ENCODE measurements at regions not wholly inside any gene's neighbourhood (a gene's known extent, or its start where the extent isn't known, plus 50 kb on each side); places are given as distances from the start of the nearest gene placed in this dataset.

DNA sequence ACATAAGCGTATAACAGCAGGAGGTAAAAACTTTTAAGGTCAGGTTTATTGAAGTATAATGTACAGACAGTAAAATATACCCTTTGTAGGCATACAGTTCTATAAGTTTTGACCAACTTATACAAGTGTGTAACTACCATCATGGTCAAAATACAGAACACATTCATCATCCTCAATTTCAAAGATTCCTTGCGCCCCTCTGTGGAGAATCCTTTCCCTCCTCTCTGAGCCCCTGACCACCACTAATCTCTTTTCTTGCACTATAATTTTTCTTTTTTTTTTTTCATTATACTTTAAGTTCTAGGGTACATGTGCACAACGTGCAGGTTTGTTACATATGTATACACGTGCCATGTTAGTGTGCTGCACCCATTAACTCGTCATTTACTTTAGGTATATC lies 58.1 kb upstream of the CTTNBP2 start:
- TF ChIP-seq, protein P1, sequence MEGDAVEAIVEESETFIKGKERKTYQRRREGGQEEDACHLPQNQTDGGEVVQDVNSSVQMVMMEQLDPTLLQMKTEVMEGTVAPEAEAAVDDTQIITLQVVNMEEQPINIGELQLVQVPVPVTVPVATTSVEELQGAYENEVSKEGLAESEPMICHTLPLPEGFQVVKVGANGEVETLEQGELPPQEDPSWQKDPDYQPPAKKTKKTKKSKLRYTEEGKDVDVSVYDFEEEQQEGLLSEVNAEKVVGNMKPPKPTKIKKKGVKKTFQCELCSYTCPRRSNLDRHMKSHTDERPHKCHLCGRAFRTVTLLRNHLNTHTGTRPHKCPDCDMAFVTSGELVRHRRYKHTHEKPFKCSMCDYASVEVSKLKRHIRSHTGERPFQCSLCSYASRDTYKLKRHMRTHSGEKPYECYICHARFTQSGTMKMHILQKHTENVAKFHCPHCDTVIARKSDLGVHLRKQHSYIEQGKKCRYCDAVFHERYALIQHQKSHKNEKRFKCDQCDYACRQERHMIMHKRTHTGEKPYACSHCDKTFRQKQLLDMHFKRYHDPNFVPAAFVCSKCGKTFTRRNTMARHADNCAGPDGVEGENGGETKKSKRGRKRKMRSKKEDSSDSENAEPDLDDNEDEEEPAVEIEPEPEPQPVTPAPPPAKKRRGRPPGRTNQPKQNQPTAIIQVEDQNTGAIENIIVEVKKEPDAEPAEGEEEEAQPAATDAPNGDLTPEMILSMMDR (IDR thresholded peaks at IDR 0.05) = no peak
- TF ChIP-seq POLR2A (IDR thresholded peaks at IDR 0.05) = no peak

All from adrenal gland (tissue), 5 donors.